K562 (cell line): ENCODE measurements at regions not wholly inside any gene's neighbourhood (a gene's known extent, or its start where the extent isn't known, plus 50 kb on each side); places are given as distances from the start of the nearest gene placed in this dataset.
A peak's percentile ranks its signal among the peaks of the same experiment; 100 is the strongest.

Source experiments
- ATAC-seq: fragments of 200-7000 bp; cut with Tn5 transposase; 3 replicates; pipeline ENCODE4 v1.9.1; 2020; ENCODE audit warnings: moderate library complexity
- BruUV-seq: library from RNA; stranded (reverse); fragments of 400-500 nt; replicated peaks from 2 replicates; lab custom pipeline; 2021; lab: Mats Ljungman, UMichigan
- CTCF ChIA-PET: fragments of 300-600 bp; formaldehyde crosslinking; extraction: SDS; loops from one replicate; lab custom pipeline; 2021; ENCODE audit warnings: low intra/inter-chr PET ratio; lab: Yijun Ruan, JAX
- POLR2A ChIA-PET: fragments of 300-600, 350-650 bp; sonication (Branson Sonifier 250); formaldehyde crosslinking; extraction: SDS; loops from one replicate; lab custom pipeline; 2021; ENCODE audit warnings: antibody characterized with exemption, inconsistent platforms; lab: Yijun Ruan, JAX
- DNase-seq, 4 experiments: peaks; one replicate each; pipeline versions ENCODE4 v3.0.0 to v3.0.0-alpha.2; 2011 to 2018; ENCODE audit warnings: low spot score in 3 of 4, mixed read lengths in 3 of 4; ENCODE audit errors: extremely low read depth in 1 of 4
- FAIRE-seq: peaks from 2 replicates; lab custom pipeline; 2011; peaks lifted over from hg19 to GRCh38; lab: Jason Lieb, UNC
- H2AFZ ChIP-seq: 2 replicates; pipeline ENCODE4 v1.6.0; 2011; ENCODE audit warnings: low read depth, low read length, control low read depth, inconsistent platforms
- H3K27ac ChIP-seq: fragments of 200-600 bp; 3 replicates; pipeline ENCODE4 v1.8.0; 2011; ENCODE audit warnings: low read depth, mild to moderate bottlenecking, control low read depth, inconsistent platforms, low read length, moderate library complexity, mixed read lengths; ENCODE audit errors: extremely low read depth
- H3K27me3 ChIP-seq, 2 experiments: fragments of 300-600 bp in 1 of 2; 2 replicates in 1 of 2; 3 replicates in 1 of 2; pipeline versions ENCODE4 v1.6.0 to v1.8.0; 2011; ENCODE audit warnings: inconsistent platforms in 2 of 2, low read length in 2 of 2, mild to moderate bottlenecking in 1 of 2, mixed read lengths in 1 of 2, moderate library complexity in 1 of 2; ENCODE audit not compliant: control insufficient read depth in 2 of 2, insufficient read depth in 2 of 2
- H3K36me3 ChIP-seq: fragments of 300-600 bp; 3 replicates; pipeline ENCODE4 v1.8.0; 2011; ENCODE audit warnings: mild to moderate bottlenecking, low read length, inconsistent platforms; ENCODE audit not compliant: control insufficient read depth, insufficient read depth
- H3K4me1 ChIP-seq, 2 experiments: fragments of 200-600 bp in 1 of 2; replicated peaks in 1 of 2; 2 replicates in 1 of 2; 3 replicates in 1 of 2; pipeline versions ENCODE4 v1.5.1 to v1.8.0; 2011; ENCODE audit warnings: inconsistent platforms in 2 of 2, low read length in 2 of 2, mild to moderate bottlenecking in 1 of 2, mixed read lengths in 1 of 2, moderate library complexity in 1 of 2; ENCODE audit not compliant: control insufficient read depth in 2 of 2, insufficient read depth in 2 of 2
- H3K4me2 ChIP-seq: 2 replicates; pipeline ENCODE4 v1.6.1; 2011; ENCODE audit warnings: low read length, control low read depth, inconsistent platforms, mixed read lengths; ENCODE audit not compliant: insufficient read depth
- H3K4me3 ChIP-seq: fragments of 200-600 bp; sonication (generic), shearing (Covaris generic); 2 replicates; pipeline ENCODE4 v1.5.1; 2016; ENCODE audit warnings: control low read depth, inconsistent platforms
- H3K79me2 ChIP-seq: fragments of 200-600 bp; 3 replicates; pipeline ENCODE4 v1.8.0; 2011; ENCODE audit warnings: low read length, inconsistent platforms; ENCODE audit not compliant: control insufficient read depth, insufficient read depth
- H3K9ac ChIP-seq, 2 experiments: 2 replicates each; pipeline versions ENCODE4 v1.6.0 to v1.6.1; 2011; ENCODE audit warnings: low read depth in 2 of 2, low read length in 2 of 2, control low read depth in 1 of 2, inconsistent platforms in 1 of 2, mild to moderate bottlenecking in 1 of 2, mixed read lengths in 1 of 2; ENCODE audit not compliant: insufficient read depth in 1 of 2
- H3K9me1 ChIP-seq: one replicate; pipeline ENCODE4 v1.6.0; 2011; ENCODE audit warnings: inconsistent platforms, mild to moderate bottlenecking, low read length, moderate library complexity; ENCODE audit not compliant: control insufficient read depth, insufficient read depth
- H3K9me3 ChIP-seq: replicated peaks from 2 replicates; pipeline ENCODE4 v1.5.1; 2011; ENCODE audit warnings: low read depth, low read length, inconsistent platforms; ENCODE audit not compliant: control insufficient read depth, insufficient read depth
- H4K20me1 ChIP-seq: replicated peaks from 2 replicates; pipeline ENCODE4 v1.6.1; 2011; ENCODE audit warnings: low read length, inconsistent platforms, mixed read lengths; ENCODE audit not compliant: control insufficient read depth, insufficient read depth
- ARID1B ChIP-seq: fragments of 450-650 bp; IDR thresholded peaks from 2 replicates; pipeline ENCODE4 v1.6.1; 2016; ENCODE audit warnings: antibody characterized with exemption, mild to moderate bottlenecking, inconsistent platforms
- BCOR ChIP-seq: fragments of 450-650 bp; IDR thresholded peaks from 2 replicates; pipeline ENCODE4 v1.6.1; 2016
- CCNT2 ChIP-seq: IDR thresholded peaks from 2 replicates; pipeline ENCODE4 v1.6.1; 2011; ENCODE audit warnings: borderline replicate concordance, low read depth, mild to moderate bottlenecking, moderate library complexity, mixed read lengths, low read length; ENCODE audit not compliant: insufficient read length; ENCODE audit errors: extremely low read depth
- CREB1 ChIP-seq, 2 experiments: sonication (generic) in 1 of 2; formaldehyde crosslinking in 1 of 2; IDR thresholded peaks; 2 replicates each; pipeline versions ENCODE4 v1.6.1 to v1.8.0; 2012 to 2022; ENCODE audit warnings: inconsistent platforms in 1 of 2, mild to moderate bottlenecking in 1 of 2, missing genetic modification reagents in 1 of 2, moderate library complexity in 1 of 2
- MTA1 ChIP-seq: fragments of 450-650 bp; IDR thresholded peaks from 2 replicates; pipeline ENCODE4 v1.6.1; 2017; ENCODE audit warnings: borderline replicate concordance
- NCOA6 ChIP-seq: fragments of 450-650 bp; IDR thresholded peaks from 2 replicates; pipeline ENCODE4 v1.6.1; 2017; ENCODE audit warnings: mild to moderate bottlenecking
- PCBP1 ChIP-seq: fragments of 200-400 bp; formaldehyde crosslinking; IDR thresholded peaks from 2 replicates; pipeline ENCODE4 v1.6.1; 2018; ENCODE audit warnings: mild to moderate bottlenecking, low read depth, low read length; ENCODE audit not compliant: poor library complexity, severe bottlenecking
- SREBF2 ChIP-seq: sonication (generic); formaldehyde crosslinking; IDR thresholded peaks from 2 replicates; pipeline ENCODE4 v1.4.0; 2020; ENCODE audit warnings: mild to moderate bottlenecking, missing genetic modification reagents
- TBP ChIP-seq: optimal IDR thresholded peaks from 2 replicates; pipeline ENCODE3; 2011; ENCODE audit warnings: low read depth, low read length, improper control_type of control experiment
- WGBS: fragments of 100-300 bp; shearing (Covaris generic); methylation state at CpG from one replicate; pipeline ENCODE4 v1.1.6; 2016; ENCODE audit warnings: low coverage, mixed read lengths; ENCODE audit not compliant: insufficient coverage; ENCODE audit errors: missing lambda C conversion rate; 5-methylcytosine and 5-hydroxymethylcytosine counted together
- in situ Hi-C: fragments of 300-500 bp; cut with MboI; formaldehyde crosslinking; loops from 4 replicates; pipeline ENCODE4 v1.15.0; 2018; ENCODE audit warnings: inconsistent platforms, mixed read lengths
- intact Hi-C: fragments of 100-400 bp; cut with micrococcal nuclease; formaldehyde crosslinking; loops from 2 replicates; pipeline ENCODE4 v1.14.2; 2022
- TF ChIP-seq, protein P1 (sequence below): fragments of 450-650 bp; formaldehyde crosslinking; conservative IDR thresholded peaks from 2 replicates; pipeline ENCODE4 v1.4.0; 2022; ENCODE audit warnings: mild to moderate bottlenecking, missing genetic modification characterization
- TF ChIP-seq, protein P2 (sequence below): sonication (generic); formaldehyde crosslinking; IDR thresholded peaks from 2 replicates; pipeline ENCODE4 v1.8.1; 2023; ENCODE audit warnings: mild to moderate bottlenecking, missing genetic modification reagents

- TF ChIP-seq CREB1 (IDR thresholded peaks at IDR 0.05) (no peak), CREB1 (CRISPR knock-in tag; IDR thresholded peaks at IDR 0.05) (0 out of 2 replicates have a peak, but pooled peaks have one; percentile 7), MTA1 (0 out of 2 replicates have a peak, but pooled peaks have one; percentile 35), CCNT2 (no peak)
- TF ChIP-seq, protein P1, sequence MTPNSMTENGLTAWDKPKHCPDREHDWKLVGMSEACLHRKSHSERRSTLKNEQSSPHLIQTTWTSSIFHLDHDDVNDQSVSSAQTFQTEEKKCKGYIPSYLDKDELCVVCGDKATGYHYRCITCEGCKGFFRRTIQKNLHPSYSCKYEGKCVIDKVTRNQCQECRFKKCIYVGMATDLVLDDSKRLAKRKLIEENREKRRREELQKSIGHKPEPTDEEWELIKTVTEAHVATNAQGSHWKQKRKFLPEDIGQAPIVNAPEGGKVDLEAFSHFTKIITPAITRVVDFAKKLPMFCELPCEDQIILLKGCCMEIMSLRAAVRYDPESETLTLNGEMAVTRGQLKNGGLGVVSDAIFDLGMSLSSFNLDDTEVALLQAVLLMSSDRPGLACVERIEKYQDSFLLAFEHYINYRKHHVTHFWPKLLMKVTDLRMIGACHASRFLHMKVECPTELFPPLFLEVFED (CRISPR knock-in tag), result 0 out of 2 replicates have a peak, but pooled peaks have one; percentile 66
- TF ChIP-seq, all 486 proteins: peak for 6
These were observed 88.8 kb upstream of the INSIG1 start (continued) for GRCh38 chr7:155208681-155209477.

- Histone ChIP-seq H3K9me1 (no peaks in the 10 kb centered on the region), H3K4me2 (no peak overlapping the region), H3K4me3 (no peak overlapping the region), H2AFZ (no peak overlapping the region), H3K79me2 (peaks cover 13% of the 10 kb centered on the region; the same call in 2 of the 3 replicates), H3K9me3 (0 out of 2 replicates have a peak, but pooled peaks cover 3% of the 10 kb centered on the region), H3K36me3 (peaks cover 3% of the 10 kb centered on the region; the same call in 1 of the 3 replicates), H3K4me1 (peaks cover 35 to 57% of the 10 kb centered on the region in 2 experiments), H3K27ac (no peak overlapping the region), H4K20me1 (0 out of 2 replicates have a peak, but pooled peaks cover 6% of the 10 kb centered on the region), H3K27me3 (peaks cover 0 to 5% of the 10 kb centered on the region in 2 experiments; a peak in 3 of 5 replicates), H3K9ac (no peak overlapping the region)
- BruUV-seq, result no TSS peak
- intact Hi-C loops, result no loop called here
- ChIA-PET POLR2A (interaction anchor here (0.6 to 1.0 kb wide), 3 partner anchors 8 to 47 kb away, joined by 3 read pairs; no protein-coding TSS in a partner anchor), CTCF (interaction anchor here (0.7 kb wide), 1 partner anchor 13 kb away, joined by 4 read pairs; no protein-coding TSS in a partner anchor)
- FAIRE-seq (no peak), DNase-seq (no peak), ATAC-seq (no peak)
- TF ChIP-seq BCOR (no peak), PCBP1 (no peak), ARID1B (no peak), NCOA6 (no peak), TBP (no peak), SREBF2 (no peak)
- TF ChIP-seq, protein P2, sequence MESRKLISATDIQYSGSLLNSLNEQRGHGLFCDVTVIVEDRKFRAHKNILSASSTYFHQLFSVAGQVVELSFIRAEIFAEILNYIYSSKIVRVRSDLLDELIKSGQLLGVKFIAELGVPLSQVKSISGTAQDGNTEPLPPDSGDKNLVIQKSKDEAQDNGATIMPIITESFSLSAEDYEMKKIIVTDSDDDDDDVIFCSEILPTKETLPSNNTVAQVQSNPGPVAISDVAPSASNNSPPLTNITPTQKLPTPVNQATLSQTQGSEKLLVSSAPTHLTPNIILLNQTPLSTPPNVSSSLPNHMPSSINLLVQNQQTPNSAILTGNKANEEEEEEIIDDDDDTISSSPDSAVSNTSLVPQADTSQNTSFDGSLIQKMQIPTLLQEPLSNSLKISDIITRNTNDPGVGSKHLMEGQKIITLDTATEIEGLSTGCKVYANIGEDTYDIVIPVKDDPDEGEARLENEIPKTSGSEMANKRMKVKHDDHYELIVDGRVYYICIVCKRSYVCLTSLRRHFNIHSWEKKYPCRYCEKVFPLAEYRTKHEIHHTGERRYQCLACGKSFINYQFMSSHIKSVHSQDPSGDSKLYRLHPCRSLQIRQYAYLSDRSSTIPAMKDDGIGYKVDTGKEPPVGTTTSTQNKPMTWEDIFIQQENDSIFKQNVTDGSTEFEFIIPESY (CRISPR knock-in tag), result peak; percentile 98
- WGBS, result 63% methylated on average over 18 of the region's 21 CpGs
- in situ Hi-C loops, result loop anchor here (5.0 kb wide), 1 partner anchor 83 kb away; no protein-coding TSS in a partner anchor
These were observed 88.0 kb upstream of the INSIG1 start for GRCh38 chr7:155209478-155210319.
